Activated naive CD4-positive, alpha-beta T cell treated with Interleukin-2 at 50 U/mL for 16 hours (primary cell): ENCODE measurements at regions not wholly inside any gene's neighbourhood (a gene's known extent, or its start where the extent isn't known, plus 50 kb on each side); places are given as distances from the start of the nearest gene placed in this dataset.

Experiments
- DNase-seq: peaks from one replicate; pipeline ENCODE4 v3.0.0-alpha.2; 2020

- no peak for DNase-seq
These were observed 229.2 kb upstream of the MAP3K1 start for GRCh38 chr5:56585999-56586691.

- no peak for DNase-seq
These were observed 229.9 kb upstream of the MAP3K1 start for GRCh38 chr5:56585461-56585860.

DNA sequence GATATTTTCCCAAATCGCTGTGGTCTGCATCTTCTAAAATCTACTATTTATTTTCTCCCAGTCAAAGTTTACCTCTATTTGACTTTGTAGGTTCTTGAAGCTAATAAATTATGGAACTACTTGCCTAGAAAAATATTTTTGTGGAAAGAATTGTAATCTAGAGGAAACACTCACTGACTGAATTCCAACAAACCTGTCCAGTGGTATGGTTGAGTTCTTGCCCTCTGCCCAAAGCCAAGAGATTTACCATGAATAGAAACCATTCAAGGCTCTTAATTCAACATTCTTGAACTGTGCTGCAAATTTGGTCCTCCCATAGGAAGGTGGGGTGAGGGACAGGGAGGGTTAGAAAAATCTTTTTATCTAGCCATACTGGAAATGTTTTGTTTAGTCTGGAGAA lies 233.9 kb upstream of the MAP3K1 start:
- no peak for DNase-seq

GRCh38 chr5:56580864-56581263 lies 234.5 kb upstream of the MAP3K1 start:
- DNase-seq, result no peak

DNA sequence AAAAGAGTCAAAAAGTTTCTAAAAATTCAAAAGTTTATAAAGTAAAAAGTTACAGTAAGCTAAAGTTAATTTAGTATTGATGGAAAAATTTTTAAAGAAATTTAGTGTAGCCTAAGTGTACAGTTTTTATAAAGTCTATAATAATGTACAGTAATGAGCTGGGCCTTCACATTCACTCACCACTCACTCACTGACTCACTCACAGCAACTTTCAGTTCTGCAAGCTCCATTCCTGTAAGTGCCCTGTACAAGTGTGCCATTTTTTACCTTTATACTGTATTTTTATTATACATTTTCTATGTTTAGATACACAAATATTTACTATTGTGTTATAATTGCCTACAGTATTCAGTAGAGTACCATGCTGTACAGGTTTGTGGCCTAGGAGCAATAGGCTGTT lies 239.5 kb upstream of the MAP3K1 start:
- no peak for DNase-seq

DNA sequence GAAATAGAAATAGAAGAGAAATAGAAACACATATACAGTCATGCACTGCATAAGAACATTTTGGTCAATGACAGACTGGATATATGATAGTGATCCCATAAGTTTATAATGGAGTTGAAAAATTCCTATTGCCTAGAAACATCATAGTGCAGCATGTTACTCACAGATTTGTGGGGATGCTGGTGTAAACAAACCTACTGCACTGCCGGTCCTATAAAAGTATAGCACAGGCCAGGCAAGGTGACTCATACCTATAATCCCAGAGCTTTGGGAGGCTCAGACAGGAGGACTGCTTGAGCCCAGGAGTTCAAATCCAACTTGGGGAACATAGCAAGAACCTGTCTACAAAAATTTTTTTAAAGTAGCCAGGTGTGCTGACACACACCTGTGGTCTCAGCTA lies 240.6 kb upstream of the MAP3K1 start:
- no peak for DNase-seq

DNA sequence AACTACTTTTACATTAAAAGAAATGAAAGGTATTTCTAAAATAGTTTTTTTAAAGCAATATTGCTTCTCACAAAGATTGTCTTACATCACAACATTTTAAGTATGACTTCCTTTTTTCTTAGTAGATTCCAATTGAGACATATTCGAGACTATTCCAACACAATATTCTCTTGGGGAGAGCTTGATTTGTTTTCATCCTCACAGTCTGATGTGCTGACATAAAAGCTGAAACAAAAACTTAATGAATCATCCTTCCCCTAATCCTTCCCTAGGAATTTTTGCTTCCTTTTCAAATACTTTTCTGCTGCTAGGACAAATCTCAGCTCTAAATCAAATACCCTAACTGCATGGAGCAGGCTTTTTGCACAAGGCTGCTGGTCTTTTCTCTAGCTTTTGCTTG lies 245.8 kb upstream of the MAP3K1 start:
- DNase-seq, result no peak

DNA sequence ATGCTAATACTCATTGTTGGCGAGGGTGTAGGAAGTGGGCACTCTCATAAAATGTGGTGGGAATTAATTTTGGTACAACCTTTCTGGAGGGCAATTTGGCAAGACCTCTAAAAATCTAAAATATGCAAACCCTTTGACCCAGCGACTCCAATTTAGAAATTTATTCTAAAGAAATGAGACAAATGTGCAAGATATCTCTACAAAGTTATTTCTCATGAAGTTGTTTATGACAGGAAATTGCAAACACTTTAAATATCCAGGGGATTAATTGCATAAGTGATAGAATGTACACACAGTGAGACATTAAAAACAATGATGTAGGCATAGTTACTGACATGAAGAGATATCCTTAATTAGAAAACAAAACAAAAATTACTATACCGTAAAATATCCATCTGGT lies 246.3 kb upstream of the MAP3K1 start:
- DNase-seq, result no peak

GRCh38 chr5:56567278-56567677 lies 248.1 kb upstream of the MAP3K1 start:
- no peak for DNase-seq

DNA sequence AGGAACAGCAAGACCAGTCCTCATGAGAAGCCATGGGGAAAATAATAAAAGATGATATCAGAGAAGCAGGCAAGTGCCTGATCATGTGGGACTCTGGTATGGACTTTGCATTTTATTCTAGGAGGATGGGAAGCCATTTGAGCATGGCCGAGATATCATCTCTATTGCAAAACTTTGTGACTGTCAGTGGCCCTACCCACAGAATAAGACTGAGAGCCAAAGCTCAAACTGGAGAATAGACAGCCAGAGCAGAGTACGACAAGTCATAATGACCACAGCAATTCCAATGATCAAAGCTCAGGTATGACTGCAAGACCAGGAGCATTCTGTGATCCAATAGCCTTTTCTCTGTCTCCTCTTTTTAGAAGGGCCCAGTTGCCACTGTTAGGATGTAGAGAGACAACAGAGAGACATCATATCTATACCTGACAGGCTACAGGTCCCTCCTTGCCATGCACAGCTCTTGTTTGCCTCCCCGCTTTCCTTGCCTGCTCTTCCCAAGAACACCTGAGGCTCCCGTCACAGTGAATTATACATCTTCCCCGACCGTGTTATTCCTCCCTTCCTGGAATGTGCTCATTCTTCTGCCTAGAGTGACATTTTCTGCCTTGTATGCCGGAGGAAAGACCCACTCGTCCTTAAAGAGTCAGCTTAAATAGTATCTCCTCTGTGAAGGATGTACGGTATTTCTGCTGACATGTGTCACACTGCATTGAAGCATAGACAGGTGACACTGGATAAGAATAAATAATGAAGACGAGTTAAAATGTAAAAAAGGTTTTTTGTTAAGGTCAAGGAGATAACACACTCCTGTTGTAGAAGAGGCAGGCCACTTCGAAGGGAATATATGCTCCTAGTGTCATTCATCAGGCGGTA lies 248.7 kb upstream of the MAP3K1 start:
- DNase-seq, result no peak

- DNase-seq, result no peak
These were observed 249.7 kb upstream of the MAP3K1 start for GRCh38 chr5:56565644-56566043.

DNA sequence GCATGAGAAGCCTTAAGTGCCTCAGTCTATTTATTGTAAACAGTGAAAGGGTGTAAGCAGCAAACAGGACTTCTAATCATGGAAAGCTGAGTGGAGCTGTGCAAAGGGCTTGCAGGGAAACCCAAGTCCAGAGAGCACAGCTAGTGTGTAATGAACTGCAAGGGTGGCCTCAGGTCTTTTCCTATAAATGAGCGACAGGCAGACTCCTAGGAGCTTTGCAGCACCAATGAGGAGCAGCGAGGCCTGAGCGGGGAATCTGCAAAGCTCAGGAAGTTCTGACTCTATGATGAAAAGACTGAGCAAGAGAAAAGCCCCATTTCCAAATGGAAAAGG lies 250.1 kb upstream of the MAP3K1 start:
- no peak for DNase-seq

- DNase-seq, result no peak
These were observed 250.6 kb upstream of the MAP3K1 start for GRCh38 chr5:56564541-56565282.

GRCh38 chr5:56561455-56561854 lies 253.9 kb upstream of the MAP3K1 start:
- no peak for DNase-seq

GRCh38 chr5:56558131-56558745 lies 257.1 kb upstream of the MAP3K1 start:
- no peak for DNase-seq

GRCh38 chr5:56557198-56557597 lies 258.2 kb upstream of the MAP3K1 start:
- no peak for DNase-seq

GRCh38 chr5:56552612-56553268 lies 262.6 kb upstream of the MAP3K1 start:
- DNase-seq, result no peak

GRCh38 chr5:56550227-56550626 lies 265.1 kb upstream of the MAP3K1 start:
- DNase-seq, result no peak

GRCh38 chr5:56549096-56549886 lies 266.1 kb upstream of the MAP3K1 start:
- no peak for DNase-seq

DNA sequence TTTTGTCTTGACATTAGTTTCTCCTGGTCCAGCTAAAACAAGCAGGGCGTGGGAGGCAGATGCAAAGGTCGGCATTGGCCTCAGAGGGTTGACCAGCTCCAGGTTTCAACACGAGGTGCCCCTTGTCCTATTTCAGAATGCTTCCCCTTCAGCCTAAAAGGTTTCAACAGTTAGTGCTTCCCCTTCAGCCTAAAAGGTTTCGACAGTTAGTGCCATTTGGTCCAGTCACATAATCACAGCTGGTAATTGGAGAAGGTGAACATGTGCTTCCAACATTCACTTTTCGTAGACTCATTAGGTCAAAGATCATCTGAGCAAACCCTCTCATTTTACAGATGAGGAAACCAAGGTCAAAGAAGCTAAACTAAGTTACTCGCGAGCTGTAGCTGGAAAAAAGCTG lies 270.3 kb upstream of the MAP3K1 start:
- DNase-seq, result no peak

DNA sequence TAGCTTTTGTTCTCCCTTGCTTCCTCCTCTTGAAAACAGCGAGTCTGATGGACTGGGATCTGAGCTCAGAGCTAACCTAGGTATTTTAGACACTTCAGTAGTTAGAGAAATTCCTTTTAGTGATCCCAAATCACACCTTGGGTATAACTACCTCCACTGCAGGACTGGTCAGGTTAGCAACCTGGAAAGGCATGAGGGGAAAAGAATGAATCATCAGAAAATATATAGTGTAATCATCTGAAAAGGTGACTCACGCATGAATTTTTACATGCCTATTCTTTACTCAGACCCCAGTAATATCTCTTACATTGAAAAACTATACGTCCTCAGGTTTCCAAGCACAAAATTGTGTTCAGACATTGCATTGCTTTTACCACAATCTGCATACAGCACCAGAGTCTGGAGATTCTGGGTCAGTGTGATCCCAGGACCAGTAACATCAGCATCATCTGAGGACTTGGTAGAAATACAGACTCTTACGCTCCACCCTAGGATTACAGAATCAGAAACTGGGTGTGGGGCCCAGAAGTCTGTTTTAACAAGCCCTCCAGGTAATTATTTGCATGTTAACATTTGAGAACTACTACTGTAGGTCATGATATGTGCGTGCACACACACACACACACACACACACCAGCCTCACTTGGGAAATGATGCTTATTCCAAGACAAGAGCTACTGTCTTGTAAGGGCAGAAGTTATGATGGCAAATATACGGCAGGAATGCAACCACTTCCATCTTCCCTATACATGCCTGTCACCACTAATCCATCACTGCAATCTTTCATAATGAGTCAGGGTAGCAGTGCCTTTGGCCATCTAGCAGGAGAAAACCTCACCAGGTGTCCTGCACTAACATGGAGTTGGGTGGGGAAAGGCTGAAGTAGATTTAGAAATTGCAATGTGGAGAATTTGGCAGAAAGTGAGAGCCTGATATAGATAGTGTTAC lies 271.6 kb upstream of the MAP3K1 start:
- no peak for DNase-seq
